GM12878 (cell line): ENCODE measurements at regions not wholly inside any gene's neighbourhood (a gene's known extent, or its start where the extent isn't known, plus 50 kb on each side); places are given as distances from the start of the nearest gene placed in this dataset.

Experiments
- ATAC-seq: fragments of 200-7000 bp; cut with Tn5 transposase; 3 replicates; pipeline ENCODE4 v1.9.1; 2020; ENCODE audit warnings: mild to moderate bottlenecking, moderate library complexity
- BruUV-seq: library from RNA; stranded (reverse); fragments of 400-500 nt; replicated peaks from 2 replicates; lab custom pipeline; 2021; lab: Mats Ljungman, UMichigan
- CTCF ChIA-PET: fragments of 300-600 bp; sonication (Branson Sonifier 250); formaldehyde crosslinking; extraction: SDS; loops from one replicate; lab custom pipeline; 2021; ENCODE audit warnings: inconsistent platforms; lab: Yijun Ruan, JAX
- POLR2A ChIA-PET: fragments of 350-600 bp; formaldehyde crosslinking; extraction: SDS; loops from one replicate; lab custom pipeline; 2021; ENCODE audit warnings: inconsistent platforms; lab: Charles Lee
- RAD21 ChIA-PET: fragments of 300-600 bp; sonication (Branson Sonifier 250); formaldehyde crosslinking; loops from one replicate; lab custom pipeline; 2023; ENCODE audit warnings: antibody characterized with exemption; ENCODE audit not compliant: unreplicated experiment; lab: Charles Lee
- SMC1A ChIA-PET: fragments of 300-600 bp; sonication (Branson Sonifier 250); formaldehyde crosslinking; loops from one replicate; lab custom pipeline; 2023; ENCODE audit not compliant: unreplicated experiment, uncharacterized antibody; lab: Charles Lee
- DNase-seq: peaks from one replicate; pipeline ENCODE4 v3.0.0-alpha.2; 2011; ENCODE audit warnings: low read depth, low spot score
- FAIRE-seq: peaks from 3 replicates; lab custom pipeline; 2011; peaks lifted over from hg19 to GRCh38; lab: Jason Lieb, UNC
- H2AFZ ChIP-seq: 2 replicates; pipeline ENCODE4 v1.6.0; 2011; ENCODE audit warnings: low read depth, low read length, control low read depth; ENCODE audit not compliant: control insufficient read depth
- H3K27ac ChIP-seq: 2 replicates; pipeline ENCODE4 v1.5.1; 2011; ENCODE audit warnings: control low read depth; ENCODE audit not compliant: control insufficient read depth, insufficient read depth
- H3K27me3 ChIP-seq, 2 experiments: replicated peaks in 1 of 2; 2 replicates each; pipeline versions ENCODE4 v1.6.0 to v1.6.1; 2011; ENCODE audit warnings: low read length in 1 of 2; ENCODE audit not compliant: control insufficient read depth in 2 of 2, insufficient read depth in 2 of 2
- H3K36me3 ChIP-seq, 2 experiments: 2 replicates each; pipeline ENCODE4 v1.5.1; 2011; ENCODE audit warnings: low read length in 1 of 2; ENCODE audit not compliant: control insufficient read depth in 2 of 2, insufficient read depth in 2 of 2
- H3K4me1 ChIP-seq: 2 replicates; pipeline ENCODE4 v1.6.1; 2011; ENCODE audit warnings: mild to moderate bottlenecking, low read length, moderate library complexity, mixed read lengths; ENCODE audit not compliant: control insufficient read depth, insufficient read depth
- H3K4me2 ChIP-seq: 2 replicates; pipeline ENCODE4 v1.6.0; 2011; ENCODE audit warnings: control low read depth; ENCODE audit not compliant: control insufficient read depth, insufficient read depth
- H3K4me3 ChIP-seq: fragments of 200-600 bp; sonication (generic); 2 replicates; pipeline ENCODE4 v1.5.1; 2016
- H3K79me2 ChIP-seq: 2 replicates; pipeline ENCODE4 v1.6.0; 2011; ENCODE audit warnings: low read length; ENCODE audit not compliant: control insufficient read depth, insufficient read depth
- H3K9ac ChIP-seq: 2 replicates; pipeline ENCODE4 v1.8.0; 2011; ENCODE audit warnings: low read length, control low read depth, mixed read lengths; ENCODE audit not compliant: control insufficient read depth, insufficient read depth
- H3K9me3 ChIP-seq: replicated peaks from 3 replicates; pipeline ENCODE4 v1.5.1; 2011; ENCODE audit warnings: mild to moderate bottlenecking, low read length; ENCODE audit not compliant: control insufficient read depth, insufficient read depth
- H4K20me1 ChIP-seq: 2 replicates; pipeline ENCODE4 v1.6.0; 2011; ENCODE audit not compliant: control insufficient read depth, insufficient read depth
- BHLHE40 ChIP-seq, 2 experiments: fragments of 450-650 bp in 1 of 2; IDR thresholded peaks; 2 replicates each; pipeline ENCODE4 v1.6.1; 2011 to 2017; ENCODE audit warnings: low read depth in 2 of 2, borderline replicate concordance in 1 of 2, improper control_type of control experiment in 1 of 2, low read length in 1 of 2, mild to moderate bottlenecking in 1 of 2
- CBX3 ChIP-seq: fragments of 200-600 bp; sonication (generic); IDR thresholded peaks from 2 replicates; pipeline ENCODE4 v1.6.1; 2016; ENCODE audit warnings: low read depth, borderline replicate concordance
- CHD1 ChIP-seq: IDR thresholded peaks from 2 replicates; pipeline ENCODE4 v1.6.1; 2012; ENCODE audit warnings: low read depth, low read length, improper control_type of control experiment
- E2F4 ChIP-seq: IDR thresholded peaks from 2 replicates; pipeline ENCODE4 v1.6.1; 2012; ENCODE audit warnings: low read depth, low read length, improper control_type of control experiment
- ESRRA ChIP-seq: IDR thresholded peaks from 2 replicates; pipeline ENCODE4 v1.6.1; 2012; ENCODE audit warnings: mild to moderate bottlenecking, low read length, improper control_type of control experiment
- MTA3 ChIP-seq: IDR thresholded peaks from 2 replicates; pipeline ENCODE4 v1.6.1; 2012; ENCODE audit warnings: low read length, inconsistent platforms, borderline replicate concordance
- MYC ChIP-seq: IDR thresholded peaks from 2 replicates; pipeline ENCODE4 v1.6.1; 2011; ENCODE audit warnings: mild to moderate bottlenecking, low read length, moderate library complexity, inconsistent platforms; ENCODE audit not compliant: insufficient read depth, insufficient replicate concordance, insufficient read length, severe bottlenecking
- NFIC ChIP-seq: IDR thresholded peaks from 2 replicates; pipeline ENCODE4 v1.6.1; 2012; ENCODE audit warnings: low read depth, mild to moderate bottlenecking, inconsistent platforms, low read length, moderate library complexity
- SMAD5 ChIP-seq: IDR thresholded peaks from 2 replicates; pipeline ENCODE4 v1.6.1; 2016; ENCODE audit warnings: antibody characterized with exemption, low read depth
- YY1 ChIP-seq: IDR thresholded peaks from 2 replicates; pipeline ENCODE4 v1.6.1; 2011; ENCODE audit warnings: low read depth, mild to moderate bottlenecking, low read length
- ZNF622 ChIP-seq: fragments of 450-650 bp; IDR thresholded peaks from 2 replicates; pipeline ENCODE4 v1.6.1; 2017; ENCODE audit warnings: mild to moderate bottlenecking, inconsistent platforms
- WGBS: methylation state at CpG from one replicate; pipeline ENCODE4 v1.1.6; 2016; ENCODE audit warnings: low lambda C conversion rate; ENCODE audit not compliant: insufficient replicate concordance, insufficient coverage; ENCODE audit errors: missing lambda C conversion rate; 5-methylcytosine and 5-hydroxymethylcytosine counted together
- in situ Hi-C: fragments of 300-500 bp; cut with MboI; formaldehyde crosslinking; loops from 9 replicates; pipeline ENCODE4 v1.14.3; 2018; ENCODE audit warnings: mixed read lengths
- intact Hi-C: fragments of 100-400 bp; cut with micrococcal nuclease; formaldehyde crosslinking; loops from one replicate; pipeline ENCODE4 v1.14.2; 2022; ENCODE audit not compliant: unreplicated experiment

GRCh38 chr3:176439729-176440128, 757.6 kb downstream of the TBL1XR1 start (continued):
- TF ChIP-seq E2F4 (no peak), ESRRA (no peak), SMAD5 (no peak), CHD1 (no peak), CBX3 (no peak)

DNA sequence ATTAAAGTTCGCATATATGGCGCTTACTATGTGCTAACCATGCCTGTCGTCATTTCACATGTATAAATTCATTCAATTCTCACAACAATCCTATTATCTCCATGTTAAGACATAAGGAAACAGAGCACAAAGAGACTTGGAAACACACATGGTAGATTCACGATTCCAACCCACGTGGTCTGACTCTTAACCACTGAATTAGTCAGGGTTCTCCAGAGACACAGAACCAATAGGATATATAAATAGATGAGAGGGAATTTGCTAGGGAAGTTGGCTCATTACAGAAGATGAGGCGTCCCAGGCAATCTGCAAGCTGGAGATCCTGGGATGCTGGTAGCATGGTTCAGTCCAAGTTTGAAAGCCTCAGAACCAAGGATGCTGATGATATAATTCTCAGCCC, 765.3 kb downstream of the TBL1XR1 start:
- ChIA-PET RAD21 (no interaction called here), SMC1A (no interaction called here), CTCF (interaction anchor here (0.6 to 1.1 kb wide), 2 partner anchors 11 to 1474 kb away, joined by 3 read pairs; no protein-coding TSS in a partner anchor), POLR2A (no interaction called here)
- Histone ChIP-seq H3K27ac (no peak overlapping the region), H4K20me1 (no peaks in the 10 kb centered on the region), H3K79me2 (no peaks in the 10 kb centered on the region), H3K4me1 (no peaks in the 10 kb centered on the region), H3K9ac (no peak overlapping the region), H2AFZ (no peak overlapping the region), H3K36me3 (no peaks in the 10 kb centered on the region), H3K4me2 (no peak overlapping the region), H3K4me3 (no peak overlapping the region), H3K9me3 (no peaks in the 10 kb centered on the region; the same call in 2 of the 3 replicates), H3K27me3 (no peaks in the 10 kb centered on the region)
- ATAC-seq (no peak), FAIRE-seq (no peak), DNase-seq (no peak)
- intact Hi-C loops: no loop called here
- in situ Hi-C loops: no loop called here
- BruUV-seq: no TSS peak
- under 1% methylated on average over 6 of the region's 6 CpGs for WGBS
- TF ChIP-seq NFIC (no peak), MYC (no peak), YY1 (no peak), ZNF622 (no peak), MTA3 (no peak), BHLHE40 (IDR thresholded peaks at IDR 0.05; ENCODE audit: borderline replicate concordance in 1 of 2, low read depth in 2 of 2, low read length in 1 of 2) (no peak)
